NB4 (cell line): ENCODE measurements at regions not wholly inside any gene's neighbourhood (a gene's known extent, or its start where the extent isn't known, plus 50 kb on each side); places are given as distances from the start of the nearest gene placed in this dataset.

Source experiments
- DNase-seq: peaks from one replicate; pipeline ENCODE4 v3.0.0; 2010; ENCODE audit warnings: low read depth
- H3K4me3 ChIP-seq: one replicate; pipeline ENCODE4 v1.5.1; 2011; ENCODE audit warnings: mild to moderate bottlenecking, low read depth, low read length, moderate library complexity
- CTCF ChIP-seq: IDR thresholded peaks from one replicate; pipeline ENCODE4 v1.5.1; 2012; ENCODE audit warnings: low read depth, low read length
- MYC ChIP-seq: IDR thresholded peaks from 2 replicates; pipeline ENCODE4 v1.6.1; 2011; ENCODE audit warnings: low read depth, low read length
- POLR2A ChIP-seq: IDR thresholded peaks from 2 replicates; pipeline ENCODE4 v1.6.1; 2011; ENCODE audit warnings: mild to moderate bottlenecking; ENCODE audit not compliant: insufficient read length; ENCODE audit errors: extremely low read depth
- TF ChIP-seq, protein P1 (sequence below): IDR thresholded peaks from 2 replicates; pipeline ENCODE4 v1.6.1; 2011; ENCODE audit warnings: low read depth, low read length

DNA sequence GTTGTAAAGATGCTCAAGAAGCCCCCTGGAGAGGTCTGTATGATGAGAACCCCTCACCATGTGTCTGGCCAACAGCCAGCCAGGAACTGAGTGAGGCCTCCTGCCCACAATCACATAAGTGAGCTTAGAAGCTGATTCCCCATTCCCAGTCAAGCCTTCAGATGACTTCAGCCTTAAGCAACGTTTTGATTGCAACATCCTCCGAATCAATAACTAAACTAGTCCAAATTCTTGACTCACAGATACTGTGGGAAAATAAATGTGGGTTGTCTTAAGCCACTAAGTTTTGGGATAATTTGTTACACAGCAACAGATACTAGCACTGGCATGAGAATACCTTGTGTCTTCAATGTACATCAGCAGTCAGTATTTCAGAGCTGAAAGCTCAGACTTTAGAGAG is 54.5 kb upstream of the HS3ST4 start:
- TF ChIP-seq MYC (no peak), POLR2A (no peak), CTCF (no peak)
- TF ChIP-seq, protein P1, sequence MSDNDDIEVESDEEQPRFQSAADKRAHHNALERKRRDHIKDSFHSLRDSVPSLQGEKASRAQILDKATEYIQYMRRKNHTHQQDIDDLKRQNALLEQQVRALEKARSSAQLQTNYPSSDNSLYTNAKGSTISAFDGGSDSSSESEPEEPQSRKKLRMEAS, result no peak

GRCh38 chr16:25636662-25637061 is 55.1 kb upstream of the HS3ST4 start:
- TF ChIP-seq POLR2A (no peak), MYC (no peak), CTCF (no peak)
- TF ChIP-seq, protein P1, result no peak
- no peak for DNase-seq
- no peak overlapping the region for H3K4me3 ChIP-seq

More for the DNA sequence above, 54.5 kb upstream of the HS3ST4 start:
- no peak overlapping the region for H3K4me3 ChIP-seq
- DNase-seq, result no peak

DNA sequence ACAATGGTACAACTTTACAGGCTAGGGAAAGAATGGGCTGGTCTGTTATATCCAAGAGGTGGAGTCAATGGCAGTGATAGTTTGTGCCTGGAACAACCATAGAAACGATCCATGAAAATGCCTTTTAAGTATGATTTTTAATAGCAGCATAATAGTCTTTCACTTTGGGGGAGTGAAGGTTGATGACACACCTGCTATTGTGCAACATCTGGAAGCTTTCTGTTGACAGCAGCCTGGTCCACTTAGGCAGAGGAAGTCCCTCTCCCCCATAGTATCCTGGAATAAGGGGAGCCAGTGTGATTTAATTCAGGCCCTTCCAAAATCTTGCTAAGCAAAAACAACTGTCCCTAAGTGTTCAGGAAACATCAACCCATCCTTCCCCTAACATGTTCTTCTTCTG is 56.3 kb upstream of the HS3ST4 start:
- TF ChIP-seq MYC (no peak), CTCF (no peak), POLR2A (no peak)
- TF ChIP-seq, protein P1, result no peak
- H3K4me3 ChIP-seq, result no peak overlapping the region
- no peak for DNase-seq

DNA sequence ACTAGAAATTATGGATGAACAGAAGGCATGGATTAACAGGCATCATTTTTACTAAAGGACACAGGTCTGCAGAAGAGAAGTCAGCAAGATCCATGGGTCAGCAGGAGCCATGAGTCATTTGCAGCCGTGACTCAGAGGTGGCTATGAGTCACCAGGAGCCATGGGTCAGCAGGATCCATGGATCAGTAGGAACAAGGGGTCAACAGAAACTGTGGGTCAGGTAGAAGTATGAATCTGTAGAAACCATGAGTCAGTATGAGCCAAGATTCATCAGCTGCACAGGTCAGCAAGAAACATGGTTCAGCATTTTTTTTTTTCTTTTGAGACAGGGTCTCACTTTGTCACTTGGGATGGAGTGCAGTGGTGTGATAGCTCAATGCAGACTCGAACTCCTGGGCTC is 58.2 kb upstream of the HS3ST4 start:
- H3K4me3 ChIP-seq, result no peak overlapping the region
- no peak for DNase-seq
- TF ChIP-seq MYC (no peak), CTCF (no peak), POLR2A (no peak)
- TF ChIP-seq, protein P1, result no peak

GRCh38 chr16:25628766-25629165 is 63.0 kb upstream of the HS3ST4 start:
- no peak overlapping the region for H3K4me3 ChIP-seq
- no peak for DNase-seq
- TF ChIP-seq MYC (no peak), POLR2A (no peak), CTCF (no peak)
- TF ChIP-seq, protein P1, result no peak

GRCh38 chr16:25627641-25628040 is 64.1 kb upstream of the HS3ST4 start:
- DNase-seq, result no peak
- no peak for TF ChIP-seq POLR2A
- TF ChIP-seq MYC, result no peak
- TF ChIP-seq, protein P1, result no peak
- no peak for TF ChIP-seq CTCF
- H3K4me3 ChIP-seq, result no peak overlapping the region
